Ovary (tissue), 7 donors: ENCODE measurements at regions not wholly inside any gene's neighbourhood (a gene's known extent, or its start where the extent isn't known, plus 50 kb on each side); places are given as distances from the start of the nearest gene placed in this dataset.

Experiments
- DNase-seq, 5 donors: peaks; one replicate each; pipeline ENCODE4 v3.0.0-alpha.2; 2019 to 2020
- H3K27ac ChIP-seq, 2 donors: fragments of 200-600 bp; one replicate each; pipeline versions ENCODE4 v1.5.1 to v1.8.0; 2019 to 2022
- H3K27me3 ChIP-seq: fragments of 200-600 bp; one replicate; pipeline ENCODE4 v1.8.0; 2022
- H3K36me3 ChIP-seq: fragments of 200-600 bp; sonication (generic); one replicate; pipeline ENCODE4 v1.5.1; 2019
- H3K4me1 ChIP-seq: one replicate; pipeline ENCODE4 v1.8.1; 2013; ENCODE audit warnings: mild to moderate bottlenecking, moderate library complexity; ENCODE audit not compliant: insufficient read depth
- H3K4me3 ChIP-seq: fragments of 200-600 bp; sonication (generic); one replicate; pipeline ENCODE4 v1.5.1; 2017
- H3K9me3 ChIP-seq, 2 donors: fragments of 200-600 bp in 1 of 2; sonication (generic) in 1 of 2; one replicate each; pipeline versions ENCODE4 v1.5.1 to v1.8.1; 2013 to 2019; ENCODE audit warnings: mild to moderate bottlenecking in 1 of 2, moderate library complexity in 1 of 2
- CTCF ChIP-seq, 3 donors: fragments of 450-650 bp in 2 of 3; fragments of 200-600 bp in 1 of 3; IDR thresholded peaks; one replicate each; pipeline versions ENCODE4 v1.5.1 to v1.8.0; 2016 to 2022; ENCODE audit warnings: antibody characterized with exemption in 3 of 3, mild to moderate bottlenecking in 1 of 3
- EP300 ChIP-seq: sonication (generic); formaldehyde crosslinking; IDR thresholded peaks from one replicate; pipeline ENCODE4 v1.6.1; 2017; ENCODE audit warnings: antibody characterized with exemption
- POLR2A ChIP-seq: fragments of 450-650 bp; IDR thresholded peaks from one replicate; pipeline ENCODE4 v1.6.1; 2017; ENCODE audit warnings: antibody characterized with exemption, mild to moderate bottlenecking, moderate library complexity
- WGBS, 3 donors: extraction: QIAGEN DNeasy Blood & Tissue Kit in 1 of 3; methylation state at CpG; one replicate each; pipeline versions ENCODE4 v1.1.5 to v1.1.7; 2013 to 2017; 5-methylcytosine and 5-hydroxymethylcytosine counted together
- intact Hi-C, 4 donors: fragments of 100-400 bp; cut with DNase I; formaldehyde crosslinking; loops; one replicate each; pipeline versions ENCODE4 v1.11.0 to v1.15.1; 2022 to 2023
- donor health status: DM: no; HTN: no; CAD: no; lungs with moderate emphysema.
- donor health status: DM: no; HTN: no; CAD: no.
- donor health status: Bipolar disorder and iron deficiency.
- donor health status: DM: no; HTN: no; CAD: no.
- donor health status: DM: yes; HTN: yes; CAD: no.

- intact Hi-C loops, result no loop called here
- Histone ChIP-seq H3K4me3 (no peak overlapping the region), H3K27ac (no peak overlapping the region), H3K9me3 (no peaks in the 10 kb centered on the region), H3K36me3 (no peaks in the 10 kb centered on the region), H3K4me1 (no peaks in the 10 kb centered on the region), H3K27me3 (no peaks in the 10 kb centered on the region)
- 72 to 76% (median 74%) methylated on average over 5 of the region's 5 CpGs for WGBS, 3 donors
- TF ChIP-seq POLR2A (no peak), CTCF (IDR thresholded peaks at IDR 0.05) (no peak), EP300 (no peak)
- DNase-seq, result no peak
Observed at GRCh38 chr2:136222862-136223261, 104.9 kb upstream of the CXCR4 start.

- intact Hi-C loops, result no loop called here
- Histone ChIP-seq H3K9me3 (no peaks in the 10 kb centered on the region), H3K27me3 (no peaks in the 10 kb centered on the region), H3K4me3 (no peak overlapping the region), H3K4me1 (no peaks in the 10 kb centered on the region), H3K27ac (no peak overlapping the region), H3K36me3 (no peaks in the 10 kb centered on the region)
- no peak for DNase-seq
- 57 to 72% (median 71%) methylated on average over 3 of the region's 3 CpGs for WGBS, 3 donors
- TF ChIP-seq POLR2A, result no peak
- no peak for TF ChIP-seq EP300
- TF ChIP-seq CTCF (IDR thresholded peaks at IDR 0.05), result no peak
Observed at GRCh38 chr2:136221026-136221425, 103.1 kb upstream of the CXCR4 start.

GRCh38 chr2:136219963-136220362 is 102.0 kb upstream of the CXCR4 start:
- H3K36me3 ChIP-seq, result no peaks in the 10 kb centered on the region
- H3K4me1 ChIP-seq, result no peaks in the 10 kb centered on the region
- intact Hi-C loops, result no loop called here
- no peak overlapping the region for H3K27ac ChIP-seq
- H3K27me3 ChIP-seq, result no peaks in the 10 kb centered on the region
- TF ChIP-seq EP300, result no peak
- no peak overlapping the region for H3K4me3 ChIP-seq
- DNase-seq, result no peak
- WGBS, 3 donors, result 60 to 63% (median 63%) methylated on average over 4 of the region's 4 CpGs
- H3K9me3 ChIP-seq, result no peaks in the 10 kb centered on the region

- no peaks in the 10 kb centered on the region for H3K9me3 ChIP-seq
- no peaks in the 10 kb centered on the region for H3K27me3 ChIP-seq
- no peaks in the 10 kb centered on the region for H3K36me3 ChIP-seq
- no peak overlapping the region for H3K4me3 ChIP-seq
- DNase-seq, result no peak
- intact Hi-C loops, result no loop called here
- no peak overlapping the region for H3K27ac ChIP-seq
- no peak for TF ChIP-seq CTCF (IDR thresholded peaks at IDR 0.05)
- no peak for TF ChIP-seq POLR2A
- TF ChIP-seq EP300, result no peak
- H3K4me1 ChIP-seq, result no peaks in the 10 kb centered on the region
- 67 to 71% (median 68%) methylated on average over 6 of the region's 6 CpGs for WGBS, 3 donors
Observed at GRCh38 chr2:136219341-136219740, 101.4 kb upstream of the CXCR4 start.

GRCh38 chr2:136217996-136218395 is 100.0 kb upstream of the CXCR4 start:
- Histone ChIP-seq H3K36me3 (no peaks in the 10 kb centered on the region), H3K27ac (no peak overlapping the region)

More at GRCh38 chr2:136217996-136218395, 100.0 kb upstream of the CXCR4 start:
- Histone ChIP-seq H3K4me3 (no peak overlapping the region), H3K27me3 (no peaks in the 10 kb centered on the region), H3K9me3 (no peaks in the 10 kb centered on the region), H3K4me1 (no peaks in the 10 kb centered on the region)
- no peak for DNase-seq
- intact Hi-C loops, result no loop called here
- no peak for TF ChIP-seq POLR2A
- no peak for TF ChIP-seq CTCF (IDR thresholded peaks at IDR 0.05)
- no peak for TF ChIP-seq EP300
- 43 to 71% (median 59%) methylated on average over 3 of the region's 3 CpGs for WGBS, 3 donors
